Activated naive CD4-positive, alpha-beta T cell treated with anti-CD3 and anti-CD28 coated beads, Interleukin-2, amount 50 U/mL, for 16 hours (primary cell): ENCODE measurements at regions not wholly inside any gene's neighbourhood (a gene's known extent, or its start where the extent isn't known, plus 50 kb on each side); places are given as distances from the start of the nearest gene placed in this dataset.
A peak's percentile ranks its signal among the peaks of the same experiment; 100 is the strongest.
"Not testable (repeated sequence)": the region's sequence is repeated elsewhere in the genome, so short reads cannot be mapped to it uniquely, and the experiment has no call there.

Source experiments
- DNase-seq: peaks from one replicate; pipeline ENCODE4 v3.0.0-alpha.2; 2020

GRCh38 chr5:2066373-2066772 is 183.6 kb upstream of the IRX4 start:
- no peak for DNase-seq

GRCh38 chr5:2063380-2063779 is 180.7 kb upstream of the IRX4 start:
- not testable (repeated sequence) for DNase-seq

GRCh38 chr5:2052687-2053086 is 170.0 kb upstream of the IRX4 start:
- no peak for DNase-seq

- DNase-seq, result no peak
Observed at GRCh38 chr5:2049876-2050275, 167.2 kb upstream of the IRX4 start.

GRCh38 chr5:2048664-2049063 is 165.9 kb upstream of the IRX4 start:
- no peak for DNase-seq

GRCh38 chr5:2047341-2047927 is 164.7 kb upstream of the IRX4 start:
- DNase-seq, result no peak

GRCh38 chr5:2044041-2044440 is 161.3 kb upstream of the IRX4 start:
- no peak for DNase-seq

- no peak for DNase-seq
Observed at GRCh38 chr5:2039180-2039531, 156.4 kb upstream of the IRX4 start.

- peak; percentile 64 for DNase-seq
Observed at GRCh38 chr5:2038321-2039179, 155.8 kb upstream of the IRX4 start.

- DNase-seq, result no peak
Observed at GRCh38 chr5:2036885-2037284, 154.2 kb upstream of the IRX4 start.

GRCh38 chr5:2032432-2032831 is 149.7 kb upstream of the IRX4 start:
- DNase-seq, result no peak

- DNase-seq, result no peak
Observed at GRCh38 chr5:2031581-2031980, 148.9 kb upstream of the IRX4 start.

- DNase-seq, result no peak
Observed at GRCh38 chr5:2030131-2030530, 147.4 kb upstream of the IRX4 start.

GRCh38 chr5:2029206-2029605 is 146.5 kb upstream of the IRX4 start:
- no peak for DNase-seq

GRCh38 chr5:2027790-2028189 is 145.1 kb upstream of the IRX4 start:
- no peak for DNase-seq

- no peak for DNase-seq
Observed at GRCh38 chr5:2024986-2025721, 142.4 kb upstream of the IRX4 start.

- DNase-seq, result no peak
Observed at GRCh38 chr5:2023196-2023595, 140.5 kb upstream of the IRX4 start.

- DNase-seq, result no peak
Observed at GRCh38 chr5:2022436-2022835, 139.7 kb upstream of the IRX4 start.

GRCh38 chr5:2021484-2022176 is 138.9 kb upstream of the IRX4 start:
- no peak for DNase-seq

- DNase-seq, result no peak
Observed at GRCh38 chr5:2020730-2021129, 138.0 kb upstream of the IRX4 start.

GRCh38 chr5:2019716-2020115 is 137.0 kb upstream of the IRX4 start:
- no peak for DNase-seq

GRCh38 chr5:2018390-2018724 is 135.6 kb upstream of the IRX4 start:
- no peak for DNase-seq

GRCh38 chr5:2017540-2018389 is 135.0 kb upstream of the IRX4 start:
- no peak for DNase-seq
